ENCODE measurements at regions not wholly inside any gene's neighbourhood (a gene's known extent, or its start where the extent isn't known, plus 50 kb on each side); places are given as distances from the start of the nearest gene placed in this dataset.
"Not testable (repeated sequence)": the region's sequence is repeated elsewhere in the genome, so short reads cannot be mapped to it uniquely, and the experiment has no call there.

- not testable (repeated sequence) for TF ChIP-seq CTCF, POLR2A (IDR thresholded peaks at IDR 0.05)
These were observed 91.5 kb upstream of the NAP1L1 start for GRCh38 chr12:76175946-76176345.

Data from uterus (tissue), 2 donors.